ENCODE measurements at regions not wholly inside any gene's neighbourhood (a gene's known extent, or its start where the extent isn't known, plus 50 kb on each side); places are given as distances from the start of the nearest gene placed in this dataset.

- H3K36me3 ChIP-seq: no peaks in the 10 kb centered on the region
- H3K4me3 ChIP-seq: no peak overlapping the region
- H3K4me1 ChIP-seq: no peaks in the 10 kb centered on the region
- no peaks in the 10 kb centered on the region for H3K27me3 ChIP-seq
- DNase-seq: no peak
- TF ChIP-seq CTCF (IDR thresholded peaks at IDR 0.05): no peak
- no peak overlapping the region for H3K27ac ChIP-seq
- no peaks in the 10 kb centered on the region for H3K9me3 ChIP-seq
- intact Hi-C loops (cut with DNase I; ENCODE audit: low total_unique reads): no loop called here
Measured at GRCh38 chr12:23423097-23423687, 526.3 kb downstream of the SOX5 start.

GRCh38 chr12:23423796-23424195 is 525.7 kb downstream of the SOX5 start:
- Histone ChIP-seq H3K36me3 (no peaks in the 10 kb centered on the region), H3K27ac (no peak overlapping the region), H3K9me3 (no peaks in the 10 kb centered on the region), H3K27me3 (no peaks in the 10 kb centered on the region), H3K4me1 (no peaks in the 10 kb centered on the region), H3K4me3 (no peak overlapping the region)
- intact Hi-C loops (cut with DNase I; ENCODE audit: low total_unique reads): no loop called here
- DNase-seq: no peak
- TF ChIP-seq CTCF (IDR thresholded peaks at IDR 0.05): no peak

GRCh38 chr12:23424685-23425084 is 524.8 kb downstream of the SOX5 start:
- H3K4me3 ChIP-seq: no peak overlapping the region
- intact Hi-C loops (cut with DNase I; ENCODE audit: low total_unique reads): no loop called here
- no peaks in the 10 kb centered on the region for H3K36me3 ChIP-seq
- TF ChIP-seq CTCF (IDR thresholded peaks at IDR 0.05): no peak
- H3K4me1 ChIP-seq: no peaks in the 10 kb centered on the region
- no peaks in the 10 kb centered on the region for H3K9me3 ChIP-seq
- H3K27me3 ChIP-seq: no peaks in the 10 kb centered on the region
- H3K27ac ChIP-seq: no peak overlapping the region
- no peak for DNase-seq

GRCh38 chr12:23426328-23426727 is 523.1 kb downstream of the SOX5 start:
- no peak for DNase-seq
- Histone ChIP-seq H3K27me3 (no peaks in the 10 kb centered on the region), H3K9me3 (no peaks in the 10 kb centered on the region), H3K4me3 (no peak overlapping the region), H3K4me1 (no peaks in the 10 kb centered on the region), H3K36me3 (no peaks in the 10 kb centered on the region), H3K27ac (no peak overlapping the region)
- no peak for TF ChIP-seq CTCF (IDR thresholded peaks at IDR 0.05)
- intact Hi-C loops (cut with DNase I; ENCODE audit: low total_unique reads): no loop called here

- no peak for TF ChIP-seq CTCF (IDR thresholded peaks at IDR 0.05)
- H3K36me3 ChIP-seq: no peaks in the 10 kb centered on the region
- no peaks in the 10 kb centered on the region for H3K27me3 ChIP-seq
- no peak for DNase-seq
- intact Hi-C loops (cut with DNase I; ENCODE audit: low total_unique reads): no loop called here
- H3K27ac ChIP-seq: no peak overlapping the region
- no peak overlapping the region for H3K4me3 ChIP-seq
- H3K4me1 ChIP-seq: no peaks in the 10 kb centered on the region
- H3K9me3 ChIP-seq: no peaks in the 10 kb centered on the region
Measured at GRCh38 chr12:23428758-23429157, 520.7 kb downstream of the SOX5 start.

GRCh38 chr12:23431006-23431405 is 518.5 kb downstream of the SOX5 start:
- Histone ChIP-seq H3K4me1 (no peaks in the 10 kb centered on the region), H3K9me3 (no peaks in the 10 kb centered on the region), H3K27ac (no peak overlapping the region), H3K4me3 (no peak overlapping the region), H3K27me3 (no peaks in the 10 kb centered on the region), H3K36me3 (no peaks in the 10 kb centered on the region)
- intact Hi-C loops (cut with DNase I; ENCODE audit: low total_unique reads): no loop called here
- no peak for DNase-seq
- no peak for TF ChIP-seq CTCF (IDR thresholded peaks at IDR 0.05)

All from tibial artery (tissue), 4 donors.